ENCODE measurements at regions not wholly inside any gene's neighbourhood (a gene's known extent, or its start where the extent isn't known, plus 50 kb on each side); places are given as distances from the start of the nearest gene placed in this dataset.

DNA sequence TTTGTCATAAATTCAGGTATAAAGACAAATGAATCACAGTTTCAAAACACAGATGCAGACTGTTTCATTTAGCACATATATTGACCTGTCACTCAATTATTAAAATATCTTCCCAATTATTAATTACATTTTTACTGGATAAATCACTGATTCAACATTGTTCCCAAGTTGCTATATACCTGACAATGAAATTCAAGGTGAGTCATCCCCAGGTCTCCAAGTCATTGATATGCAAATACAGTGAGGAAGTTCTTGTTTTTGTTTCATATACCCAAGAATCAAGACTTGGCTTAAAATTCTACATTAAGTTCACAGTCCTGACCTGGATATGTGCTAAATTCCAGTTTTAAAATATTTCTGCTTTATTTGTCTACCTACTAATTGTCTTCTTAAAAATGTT is 599.3 kb upstream of the PSMD7 start (continued):
- no peak for TF ChIP-seq STAT1 (IDR thresholded peaks at IDR 0.05; ENCODE audit: unreplicated experiment)
- TF ChIP-seq, protein P1, sequence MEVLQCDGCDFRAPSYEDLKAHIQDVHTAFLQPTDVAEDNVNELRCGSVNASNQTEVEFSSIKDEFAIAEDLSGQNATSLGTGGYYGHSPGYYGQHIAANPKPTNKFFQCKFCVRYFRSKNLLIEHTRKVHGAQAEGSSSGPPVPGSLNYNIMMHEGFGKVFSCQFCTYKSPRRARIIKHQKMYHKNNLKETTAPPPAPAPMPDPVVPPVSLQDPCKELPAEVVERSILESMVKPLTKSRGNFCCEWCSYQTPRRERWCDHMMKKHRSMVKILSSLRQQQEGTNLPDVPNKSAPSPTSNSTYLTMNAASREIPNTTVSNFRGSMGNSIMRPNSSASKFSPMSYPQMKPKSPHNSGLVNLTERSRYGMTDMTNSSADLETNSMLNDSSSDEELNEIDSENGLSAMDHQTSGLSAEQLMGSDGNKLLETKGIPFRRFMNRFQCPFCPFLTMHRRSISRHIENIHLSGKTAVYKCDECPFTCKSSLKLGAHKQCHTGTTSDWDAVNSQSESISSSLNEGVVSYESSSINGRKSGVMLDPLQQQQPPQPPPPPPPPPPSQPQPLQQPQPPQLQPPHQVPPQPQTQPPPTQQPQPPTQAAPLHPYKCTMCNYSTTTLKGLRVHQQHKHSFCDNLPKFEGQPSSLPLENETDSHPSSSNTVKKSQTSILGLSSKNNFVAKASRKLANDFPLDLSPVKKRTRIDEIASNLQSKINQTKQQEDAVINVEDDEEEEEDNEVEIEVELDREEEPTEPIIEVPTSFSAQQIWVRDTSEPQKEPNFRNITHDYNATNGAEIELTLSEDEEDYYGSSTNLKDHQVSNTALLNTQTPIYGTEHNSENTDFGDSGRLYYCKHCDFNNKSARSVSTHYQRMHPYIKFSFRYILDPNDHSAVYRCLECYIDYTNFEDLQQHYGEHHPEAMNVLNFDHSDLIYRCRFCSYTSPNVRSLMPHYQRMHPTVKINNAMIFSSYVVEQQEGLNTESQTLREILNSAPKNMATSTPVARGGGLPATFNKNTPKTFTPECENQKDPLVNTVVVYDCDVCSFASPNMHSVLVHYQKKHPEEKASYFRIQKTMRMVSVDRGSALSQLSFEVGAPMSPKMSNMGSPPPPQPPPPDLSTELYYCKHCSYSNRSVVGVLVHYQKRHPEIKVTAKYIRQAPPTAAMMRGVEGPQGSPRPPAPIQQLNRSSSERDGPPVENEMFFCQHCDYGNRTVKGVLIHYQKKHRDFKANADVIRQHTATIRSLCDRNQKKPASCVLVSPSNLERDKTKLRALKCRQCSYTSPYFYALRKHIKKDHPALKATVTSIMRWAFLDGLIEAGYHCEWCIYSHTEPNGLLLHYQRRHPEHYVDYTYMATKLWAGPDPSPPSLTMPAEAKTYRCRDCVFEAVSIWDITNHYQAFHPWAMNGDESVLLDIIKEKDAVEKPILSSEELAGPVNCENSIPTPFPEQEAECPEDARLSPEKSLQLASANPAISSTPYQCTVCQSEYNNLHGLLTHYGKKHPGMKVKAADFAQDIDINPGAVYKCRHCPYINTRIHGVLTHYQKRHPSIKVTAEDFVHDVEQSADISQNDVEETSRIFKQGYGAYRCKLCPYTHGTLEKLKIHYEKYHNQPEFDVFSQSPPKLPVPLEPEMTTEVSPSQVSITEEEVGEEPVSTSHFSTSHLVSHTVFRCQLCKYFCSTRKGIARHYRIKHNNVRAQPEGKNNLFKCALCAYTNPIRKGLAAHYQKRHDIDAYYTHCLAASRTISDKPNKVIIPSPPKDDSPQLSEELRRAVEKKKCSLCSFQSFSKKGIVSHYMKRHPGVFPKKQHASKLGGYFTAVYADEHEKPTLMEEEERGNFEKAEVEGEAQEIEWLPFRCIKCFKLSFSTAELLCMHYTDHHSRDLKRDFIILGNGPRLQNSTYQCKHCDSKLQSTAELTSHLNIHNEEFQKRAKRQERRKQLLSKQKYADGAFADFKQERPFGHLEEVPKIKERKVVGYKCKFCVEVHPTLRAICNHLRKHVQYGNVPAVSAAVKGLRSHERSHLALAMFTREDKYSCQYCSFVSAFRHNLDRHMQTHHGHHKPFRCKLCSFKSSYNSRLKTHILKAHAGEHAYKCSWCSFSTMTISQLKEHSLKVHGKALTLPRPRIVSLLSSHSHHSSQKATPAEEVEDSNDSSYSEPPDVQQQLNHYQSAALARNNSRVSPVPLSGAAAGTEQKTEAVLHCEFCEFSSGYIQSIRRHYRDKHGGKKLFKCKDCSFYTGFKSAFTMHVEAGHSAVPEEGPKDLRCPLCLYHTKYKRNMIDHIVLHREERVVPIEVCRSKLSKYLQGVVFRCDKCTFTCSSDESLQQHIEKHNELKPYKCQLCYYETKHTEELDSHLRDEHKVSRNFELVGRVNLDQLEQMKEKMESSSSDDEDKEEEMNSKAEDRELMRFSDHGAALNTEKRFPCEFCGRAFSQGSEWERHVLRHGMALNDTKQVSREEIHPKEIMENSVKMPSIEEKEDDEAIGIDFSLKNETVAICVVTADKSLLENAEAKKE (CRISPR knock-in tag; IDR thresholded peaks at IDR 0.05): no peak
- TF ChIP-seq CREB1 (CRISPR knock-in tag; IDR thresholded peaks at IDR 0.05; ENCODE audit: low read depth): no peak
- TF ChIP-seq JUNB (IDR thresholded peaks at IDR 0.05; ENCODE audit: unreplicated experiment): no peak

DNA sequence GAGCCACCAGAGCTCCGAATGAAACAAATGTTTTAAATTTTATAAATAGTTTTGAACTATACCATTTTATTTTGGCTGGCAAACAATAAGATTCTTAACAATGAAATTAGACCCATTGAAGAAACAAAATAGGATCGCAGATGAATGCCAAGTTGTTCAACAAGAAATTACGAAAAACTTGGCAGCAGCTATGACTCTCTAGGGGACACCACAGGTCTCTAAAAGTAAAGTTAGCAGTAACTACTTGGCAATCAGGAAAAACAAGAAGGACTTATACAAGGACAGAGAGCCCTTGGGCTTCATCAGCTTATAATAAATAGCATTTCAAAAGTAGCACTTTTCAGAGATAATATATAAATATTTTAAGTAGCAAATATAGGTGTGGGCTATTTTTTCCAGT is 603.8 kb upstream of the PSMD7 start:
- H3K79me2 ChIP-seq (replicated peaks; ENCODE audit: insufficient read depth): no peaks in the 10 kb centered on the region
- H3K9me2 ChIP-seq (ENCODE audit: insufficient read depth): peaks cover 7% of the 10 kb centered on the region; the same call in 1 of the 2 replicates
- no peak overlapping the region for H3K4me3 Mint-ChIP-seq
- H3K4me1 Mint-ChIP-seq: peaks cover 24% of the 10 kb centered on the region
- no peak overlapping the region for H3K27ac ChIP-seq (ENCODE audit: low read depth)
- no peak overlapping the region for H3K4me3 ChIP-seq
- peaks cover 15% of the 10 kb centered on the region; the same call in 1 of the 2 replicates for H3K4me1 ChIP-seq (ENCODE audit: insufficient read depth)
- H3K4me2 ChIP-seq: no peak overlapping the region
- H3K36me3 Mint-ChIP-seq (ENCODE audit: low read depth): peaks cover 19% of the 10 kb centered on the region; the same call in 2 of the 3 replicates
- no peak overlapping the region for H2AFZ ChIP-seq
- no peak for TF ChIP-seq CTCF (conservative IDR thresholded peaks at IDR 0.05; ENCODE audit: low read depth in 2 of 2)
- no peak for TF ChIP-seq JUNB (IDR thresholded peaks at IDR 0.05; ENCODE audit: unreplicated experiment)
- TF ChIP-seq, protein P2, sequence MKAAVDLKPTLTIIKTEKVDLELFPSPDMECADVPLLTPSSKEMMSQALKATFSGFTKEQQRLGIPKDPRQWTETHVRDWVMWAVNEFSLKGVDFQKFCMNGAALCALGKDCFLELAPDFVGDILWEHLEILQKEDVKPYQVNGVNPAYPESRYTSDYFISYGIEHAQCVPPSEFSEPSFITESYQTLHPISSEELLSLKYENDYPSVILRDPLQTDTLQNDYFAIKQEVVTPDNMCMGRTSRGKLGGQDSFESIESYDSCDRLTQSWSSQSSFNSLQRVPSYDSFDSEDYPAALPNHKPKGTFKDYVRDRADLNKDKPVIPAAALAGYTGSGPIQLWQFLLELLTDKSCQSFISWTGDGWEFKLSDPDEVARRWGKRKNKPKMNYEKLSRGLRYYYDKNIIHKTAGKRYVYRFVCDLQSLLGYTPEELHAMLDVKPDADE (IDR thresholded peaks at IDR 0.05): no peak
- ATAC-seq: no peak
- H3K9me3 Mint-ChIP-seq: peaks cover 16% of the 10 kb centered on the region
- no peaks in the 10 kb centered on the region for H3K27me3 ChIP-seq (ENCODE audit: insufficient read depth)
- H3K27me3 Mint-ChIP-seq (ENCODE audit: insufficient read depth, low read depth, poor library complexity): peaks cover 1% of the 10 kb centered on the region
- H3K36me3 ChIP-seq (ENCODE audit: insufficient read depth): no peaks in the 10 kb centered on the region
- no peaks in the 10 kb centered on the region for H4K20me1 ChIP-seq (replicated peaks; ENCODE audit: insufficient read depth)
- no peak overlapping the region for H3K27ac Mint-ChIP-seq
- no peaks in the 10 kb centered on the region for H3F3A ChIP-seq (replicated peaks; ENCODE audit: low read depth)
- DNase-seq (ENCODE audit: low spot score): no peak
